Stromal cell of bone marrow (primary cell): ENCODE measurements at regions not wholly inside any gene's neighbourhood (a gene's known extent, or its start where the extent isn't known, plus 50 kb on each side); places are given as distances from the start of the nearest gene placed in this dataset.

ENCODE experiments used
- DNase-seq: peaks from one replicate; pipeline ENCODE4 v3.0.0-alpha.2; 2012; ENCODE audit warnings: low read depth

DNA sequence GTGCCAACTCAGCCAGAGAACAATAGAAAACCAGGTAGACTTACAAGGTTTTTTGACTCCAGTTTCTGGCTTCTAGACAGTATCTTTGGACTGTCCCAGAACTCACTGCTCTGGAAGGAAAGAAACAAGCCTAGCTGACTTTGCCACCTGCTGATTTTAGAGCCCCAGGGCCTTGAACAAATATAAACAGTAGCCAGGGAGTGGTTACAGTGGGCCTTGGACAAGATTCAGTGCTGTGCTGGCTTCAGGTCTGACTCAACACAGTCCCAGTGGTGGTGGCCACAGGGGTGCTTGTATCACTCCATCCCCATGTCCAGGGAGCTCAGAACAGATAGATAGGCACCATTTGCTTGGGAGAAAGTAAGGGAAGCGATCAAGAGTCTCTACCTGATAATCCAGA, 694.1 kb upstream of the ADGRL3 start:
- no peak for DNase-seq

- no peak for DNase-seq
These were observed 677.9 kb upstream of the ADGRL3 start for GRCh38 chr4:60522265-60522664.

- no peak for DNase-seq
These were observed 668.2 kb upstream of the ADGRL3 start for GRCh38 chr4:60531776-60532379.

GRCh38 chr4:60544981-60545380, 655.1 kb upstream of the ADGRL3 start:
- no peak for DNase-seq

DNA sequence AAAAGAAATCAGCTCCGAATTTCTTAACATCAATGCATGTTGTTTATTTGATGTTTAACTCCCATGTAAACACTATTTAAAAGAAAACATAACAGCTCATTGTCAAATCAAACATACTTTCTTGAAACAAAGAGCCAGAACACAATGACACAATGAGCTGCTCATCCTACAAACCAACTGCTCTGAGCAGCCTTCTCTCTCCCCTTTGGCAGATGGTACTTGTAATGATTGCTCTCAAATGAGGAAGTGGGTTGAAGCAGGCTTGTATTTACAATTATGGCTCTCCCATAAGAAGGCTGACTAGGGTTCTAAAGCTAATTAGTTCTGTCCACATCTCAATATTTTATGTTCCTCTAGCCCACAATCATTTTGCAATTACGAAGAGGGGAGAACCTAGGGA, 637.8 kb upstream of the ADGRL3 start:
- no peak for DNase-seq

DNA sequence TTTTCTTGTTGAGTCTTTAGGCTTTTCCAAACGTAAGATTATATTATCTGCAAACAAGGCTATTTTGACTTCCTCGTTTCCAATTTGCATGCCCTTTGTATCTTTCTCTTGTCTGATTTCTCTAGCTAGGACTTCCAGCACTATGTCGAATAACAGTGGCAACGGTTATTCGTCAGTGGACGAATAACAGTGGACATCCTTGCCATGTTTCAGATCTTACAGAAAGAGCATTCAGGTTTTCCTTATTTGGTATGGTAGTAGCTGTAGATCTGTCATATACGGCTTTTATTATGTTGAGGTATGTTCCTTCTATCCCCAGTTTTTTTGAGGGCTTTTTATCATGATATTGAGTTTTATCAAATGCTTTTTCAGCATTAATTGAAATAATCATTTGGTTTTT, 634.6 kb upstream of the ADGRL3 start:
- DNase-seq = no peak

DNA sequence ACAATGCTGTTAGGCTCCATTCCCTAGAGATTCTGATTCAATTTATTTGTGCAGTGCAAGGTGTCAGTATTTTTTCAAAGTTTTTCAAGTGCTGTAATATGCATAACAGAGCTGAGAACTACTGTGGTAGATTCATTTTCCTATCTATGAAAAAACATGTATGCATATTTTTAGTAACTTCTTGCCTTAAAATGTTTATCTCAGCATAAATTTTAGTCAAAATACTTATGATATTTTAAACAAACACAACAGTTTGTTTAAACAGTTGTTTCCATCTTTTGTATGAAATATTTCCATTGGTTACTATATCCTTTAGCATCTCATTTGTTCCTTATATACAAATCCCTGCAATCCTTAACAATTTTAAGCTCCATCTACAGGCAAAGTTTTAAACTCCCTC, 624.8 kb upstream of the ADGRL3 start:
- no peak for DNase-seq

DNA sequence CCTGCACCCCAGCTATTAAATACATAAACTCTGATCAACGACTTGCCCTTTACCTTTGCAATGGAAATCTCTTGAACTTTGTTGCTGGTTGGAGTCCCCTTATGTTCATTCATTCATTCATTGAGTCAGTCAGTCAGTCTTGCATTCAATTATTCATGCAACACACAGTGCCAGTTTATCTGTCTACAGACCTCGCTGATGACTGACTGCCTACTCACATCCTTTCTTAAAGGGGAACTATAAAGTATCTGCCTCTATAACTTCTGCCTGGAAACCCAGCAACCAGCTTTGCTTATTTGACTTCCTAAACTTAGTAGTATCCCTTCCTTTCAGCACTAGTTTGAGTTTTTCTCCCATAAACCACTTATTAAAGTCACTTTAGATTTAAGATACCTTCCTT, 620.8 kb upstream of the ADGRL3 start:
- DNase-seq = peak; percentile 6

DNA sequence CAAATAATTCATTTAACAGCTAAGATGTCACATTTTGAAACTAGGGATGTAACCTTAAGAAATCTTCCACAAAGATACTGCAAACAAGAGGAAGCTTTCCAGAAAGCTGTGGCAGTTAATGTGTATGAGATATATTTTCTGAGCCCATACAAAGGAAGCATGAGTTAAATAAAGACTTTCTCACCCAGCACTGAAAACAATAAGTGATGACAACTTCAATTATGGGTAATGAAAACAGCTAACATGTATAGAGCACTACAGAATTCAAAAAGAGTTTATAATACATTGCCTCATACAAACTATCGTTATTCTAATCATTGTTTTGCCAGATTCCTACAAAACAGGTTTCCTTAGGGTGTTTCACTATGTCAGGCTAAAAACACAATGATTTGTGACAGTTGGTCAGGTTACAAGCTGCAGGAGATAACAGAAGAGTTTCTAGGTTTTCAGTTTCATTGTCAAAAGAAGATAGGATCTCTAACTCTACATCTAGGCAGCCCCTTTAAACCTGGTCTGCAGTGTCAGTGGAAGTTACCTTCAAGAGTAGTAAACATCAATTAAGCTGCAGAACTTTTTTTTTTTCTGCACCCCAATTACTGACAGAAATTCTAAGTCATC, 618.1 kb upstream of the ADGRL3 start:
- no peak for DNase-seq

DNA sequence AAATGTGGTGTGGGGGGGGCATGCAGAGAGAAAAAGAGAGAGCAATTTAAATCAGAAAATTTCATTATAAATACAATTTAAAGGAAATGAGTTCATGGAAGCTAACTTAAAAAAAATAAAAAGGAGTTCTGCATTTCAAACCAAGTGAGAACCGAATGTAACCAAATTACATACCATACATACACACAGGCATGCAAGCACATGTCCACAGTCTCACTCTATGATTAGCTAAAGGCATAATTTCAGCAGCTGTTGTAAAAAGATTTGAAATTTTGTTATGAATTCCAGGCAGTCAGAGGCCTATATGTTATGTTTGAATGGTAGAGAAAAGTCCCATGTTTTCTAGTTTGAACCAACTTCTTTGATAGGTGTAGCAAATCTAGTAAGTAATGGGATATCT, 611.6 kb upstream of the ADGRL3 start:
- DNase-seq = no peak

- no peak for DNase-seq
These were observed 610.7 kb upstream of the ADGRL3 start for GRCh38 chr4:60589425-60589824.

GRCh38 chr4:60590116-60590515, 610.0 kb upstream of the ADGRL3 start:
- DNase-seq = no peak

GRCh38 chr4:60605646-60606354, 594.3 kb upstream of the ADGRL3 start:
- peak; percentile 69 for DNase-seq

GRCh38 chr4:60611762-60612496, 588.2 kb upstream of the ADGRL3 start:
- DNase-seq = no peak

GRCh38 chr4:60617731-60618130, 582.4 kb upstream of the ADGRL3 start:
- no peak for DNase-seq

- no peak for DNase-seq
These were observed 580.4 kb upstream of the ADGRL3 start for GRCh38 chr4:60619531-60620305.

- no peak for DNase-seq
These were observed 562.1 kb upstream of the ADGRL3 start for GRCh38 chr4:60637976-60638375.

DNA sequence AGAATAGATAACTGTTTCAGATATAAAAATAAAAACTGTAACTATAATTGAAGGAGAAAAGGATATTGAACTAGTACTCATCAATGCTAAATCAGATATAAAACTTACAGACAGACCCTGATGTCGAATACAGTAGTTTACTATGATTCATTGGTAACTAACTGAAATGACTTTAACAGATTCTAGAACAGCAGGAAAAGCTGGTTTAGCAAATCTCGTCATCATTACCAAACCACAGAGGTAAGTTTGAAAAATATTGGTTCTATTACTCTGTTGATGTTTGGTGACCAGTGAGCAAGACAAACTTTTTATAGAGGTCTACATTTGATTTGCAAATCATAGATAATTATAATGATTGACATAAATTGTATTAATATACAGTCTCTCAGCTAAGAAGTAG, 551.4 kb upstream of the ADGRL3 start:
- no peak for DNase-seq

- DNase-seq = no peak
These were observed 547.2 kb upstream of the ADGRL3 start for GRCh38 chr4:60652933-60653332.

DNA sequence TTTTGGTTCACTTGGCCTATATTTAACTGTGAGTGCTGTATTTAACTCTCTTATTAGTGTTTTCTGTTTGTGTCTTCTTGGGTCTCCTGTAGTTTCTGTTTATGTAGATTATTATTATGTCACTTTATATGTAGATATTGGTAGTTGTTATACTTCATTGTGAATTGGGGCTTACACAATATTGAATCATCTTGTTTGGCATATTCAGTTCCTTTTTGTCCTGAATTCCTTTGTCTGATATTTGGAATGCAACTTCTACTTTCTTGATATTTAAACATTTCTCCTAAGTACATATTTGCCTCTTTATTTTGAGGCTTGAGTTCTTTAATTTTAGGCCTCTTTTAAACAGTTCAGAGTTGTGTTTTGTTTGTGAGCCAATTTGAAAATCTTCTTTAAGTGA, 544.8 kb upstream of the ADGRL3 start:
- DNase-seq = no peak

DNA sequence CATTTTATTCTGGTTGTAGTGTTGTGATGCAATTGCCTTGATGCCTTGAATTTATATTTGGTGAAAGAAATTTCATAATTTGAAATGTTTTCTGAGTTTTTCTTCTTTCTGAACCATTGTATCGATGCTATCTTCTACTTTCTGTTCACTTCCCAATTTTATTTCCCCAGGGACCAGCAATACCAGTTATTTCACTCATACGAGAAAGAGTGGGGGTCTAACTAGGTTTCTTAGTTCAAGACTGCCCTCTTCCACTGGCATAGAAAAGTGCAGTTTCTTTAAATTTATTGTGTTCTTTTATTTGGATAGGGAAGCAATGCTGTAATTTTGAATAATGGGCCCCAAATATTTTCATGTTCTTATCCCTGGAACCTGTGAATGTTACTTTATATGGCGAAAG, 544.0 kb upstream of the ADGRL3 start:
- no peak for DNase-seq

- no peak for DNase-seq
These were observed 543.1 kb upstream of the ADGRL3 start for GRCh38 chr4:60657041-60657440.
